GM19455 (cell line): ENCODE measurements at regions not wholly inside any gene's neighbourhood (a gene's known extent, or its start where the extent isn't known, plus 50 kb on each side); places are given as distances from the start of the nearest gene placed in this dataset.

Experiments used
- ATAC-seq: cut with Tn5 transposase; IDR thresholded peaks from one replicate; pipeline ENCODE4 v1.9.1; 2021; ENCODE audit not compliant: unreplicated experiment

DNA sequence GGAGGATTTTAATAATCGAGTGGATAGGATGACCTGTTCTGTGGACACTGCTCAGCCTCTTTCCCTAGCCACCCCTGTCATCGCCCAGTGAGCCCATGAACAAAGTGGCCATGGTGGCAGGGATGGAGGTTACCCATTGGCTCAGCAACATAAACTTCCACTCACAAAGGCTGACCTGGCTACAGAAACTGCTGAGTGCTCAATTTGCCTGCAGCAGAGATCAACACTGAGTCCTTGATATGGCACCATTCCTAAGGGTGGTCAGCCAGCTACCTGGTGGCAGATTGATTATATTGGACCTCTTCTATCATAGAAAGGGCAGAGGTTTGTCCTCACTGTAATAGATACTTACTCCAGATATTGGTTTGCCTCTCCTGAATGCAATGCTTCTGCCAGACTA, 465.4 kb upstream of the FBXO33 start:
- no peak for ATAC-seq

- ATAC-seq: no peak
Measured at GRCh38 chr14:39890026-39890425, 457.8 kb upstream of the FBXO33 start.

GRCh38 chr14:39884091-39884490, 451.9 kb upstream of the FBXO33 start:
- ATAC-seq: no peak

DNA sequence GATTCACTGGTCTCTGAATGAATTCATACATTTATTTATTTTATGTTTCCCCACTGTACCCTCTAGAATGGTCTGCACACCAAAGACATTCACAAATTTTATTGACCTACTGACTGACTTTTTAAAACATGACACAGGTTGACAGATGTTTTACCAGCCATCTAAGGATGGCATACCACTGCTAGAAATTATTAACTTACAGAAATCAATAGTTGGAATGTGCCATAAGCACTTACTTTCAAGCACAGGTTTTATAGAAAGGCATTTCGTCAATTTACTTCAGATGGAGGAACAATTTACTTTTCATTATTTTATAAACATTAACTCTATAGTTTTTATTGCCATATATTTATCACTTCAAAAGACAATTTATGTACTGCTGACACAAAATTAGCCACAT, 448.7 kb upstream of the FBXO33 start:
- ATAC-seq: no peak

DNA sequence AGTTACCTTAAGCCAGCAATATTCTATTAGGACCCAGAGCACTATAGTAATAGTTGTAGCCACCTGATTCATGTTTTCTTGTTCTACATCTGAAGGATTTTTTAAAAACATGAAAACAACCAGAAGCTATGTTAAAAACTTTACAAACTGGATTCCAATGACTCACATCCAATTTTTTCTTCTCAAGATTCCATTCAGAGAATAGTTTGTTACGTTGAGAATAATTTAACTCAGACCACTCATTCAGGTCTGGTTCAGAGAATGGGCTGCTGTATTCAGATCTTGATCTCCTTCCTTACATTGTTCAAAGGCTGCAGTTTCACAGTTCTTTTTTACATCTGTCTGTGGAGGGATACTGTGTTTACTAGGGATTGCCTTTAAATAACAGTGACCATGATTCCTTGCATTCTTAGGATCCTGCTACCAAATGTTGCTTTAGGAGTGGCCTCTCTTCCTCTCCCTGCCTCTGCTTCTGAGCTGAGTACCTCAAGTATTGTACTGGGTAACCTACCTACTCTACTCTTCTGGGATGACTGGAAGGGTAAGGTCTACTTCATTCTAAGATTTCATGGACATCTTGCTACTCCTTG, 448.0 kb upstream of the FBXO33 start:
- ATAC-seq: no peak

DNA sequence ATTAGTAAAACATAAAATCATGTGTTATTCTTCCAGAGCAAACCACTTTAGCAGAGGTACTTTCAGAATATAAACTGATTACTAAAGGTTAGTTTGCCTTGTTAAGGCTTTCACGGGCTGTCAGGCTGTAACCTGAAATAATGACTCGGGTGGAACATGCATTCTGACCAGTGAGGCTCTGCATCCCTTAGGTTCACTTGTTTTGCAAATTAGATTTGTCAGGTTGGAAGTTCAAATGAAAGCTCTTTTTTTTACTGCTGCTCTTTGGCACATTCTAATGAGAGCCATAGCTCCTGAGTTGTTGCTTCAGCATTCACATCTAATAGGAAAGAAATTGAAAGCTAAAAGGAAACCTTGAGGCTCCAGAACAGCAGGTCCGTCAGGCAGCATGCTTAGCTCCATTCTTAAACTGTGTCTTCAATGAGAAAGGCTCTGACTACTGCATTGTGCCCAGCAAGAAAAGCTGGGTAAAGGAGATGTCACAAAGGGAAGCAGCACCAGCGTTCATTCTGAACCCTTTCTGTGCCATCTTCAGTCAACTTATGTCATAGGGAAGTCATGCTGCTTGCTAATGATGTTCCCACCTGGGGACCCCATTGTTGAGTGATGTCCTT, 445.5 kb upstream of the FBXO33 start:
- ATAC-seq: no peak

- no peak for ATAC-seq
Measured at GRCh38 chr14:39876916-39877315, 444.7 kb upstream of the FBXO33 start.

DNA sequence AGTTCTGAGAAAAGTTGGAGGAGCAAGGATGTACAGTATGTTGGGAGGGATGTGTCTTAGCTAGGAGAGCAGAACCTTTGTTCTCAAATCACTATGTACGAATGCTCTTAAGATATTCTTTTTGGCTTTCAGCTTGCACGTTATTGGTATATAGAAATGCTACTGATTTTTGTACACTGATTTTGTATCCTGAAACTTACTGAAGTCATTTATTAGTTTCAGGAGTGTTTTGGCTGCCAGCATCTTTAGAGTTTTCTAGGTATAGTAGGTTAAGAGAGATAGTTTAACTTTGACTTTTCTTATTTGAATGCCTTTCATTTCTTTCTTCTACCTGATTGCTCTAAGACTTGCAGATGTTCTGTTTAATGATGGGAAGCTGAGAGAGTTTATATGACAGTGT, 442.8 kb upstream of the FBXO33 start:
- no peak for ATAC-seq

- ATAC-seq: no peak
Measured at GRCh38 chr14:39873791-39874190, 441.6 kb upstream of the FBXO33 start.

- no peak for ATAC-seq
Measured at GRCh38 chr14:39868949-39869348, 436.7 kb upstream of the FBXO33 start.

GRCh38 chr14:39868251-39868650, 436.0 kb upstream of the FBXO33 start:
- ATAC-seq: no peak

DNA sequence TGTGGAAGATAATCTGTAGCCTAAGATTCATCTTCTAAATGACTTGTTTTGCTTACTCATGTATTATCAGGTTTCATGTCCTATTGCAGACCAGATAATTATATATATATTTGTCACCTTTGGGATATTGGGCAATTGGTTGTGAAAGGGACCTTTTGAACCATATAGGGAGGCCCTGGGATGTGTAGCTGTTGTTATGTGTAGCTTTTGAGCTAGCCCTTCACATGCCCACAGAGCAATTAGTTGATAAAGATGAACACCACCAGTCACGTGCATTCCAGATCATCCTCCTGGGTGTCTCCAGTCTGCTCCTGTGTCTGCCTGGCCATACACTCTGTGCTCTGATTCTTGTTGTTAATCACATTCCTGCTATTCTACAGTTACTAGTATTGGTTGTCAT, 431.2 kb upstream of the FBXO33 start:
- ATAC-seq: no peak

DNA sequence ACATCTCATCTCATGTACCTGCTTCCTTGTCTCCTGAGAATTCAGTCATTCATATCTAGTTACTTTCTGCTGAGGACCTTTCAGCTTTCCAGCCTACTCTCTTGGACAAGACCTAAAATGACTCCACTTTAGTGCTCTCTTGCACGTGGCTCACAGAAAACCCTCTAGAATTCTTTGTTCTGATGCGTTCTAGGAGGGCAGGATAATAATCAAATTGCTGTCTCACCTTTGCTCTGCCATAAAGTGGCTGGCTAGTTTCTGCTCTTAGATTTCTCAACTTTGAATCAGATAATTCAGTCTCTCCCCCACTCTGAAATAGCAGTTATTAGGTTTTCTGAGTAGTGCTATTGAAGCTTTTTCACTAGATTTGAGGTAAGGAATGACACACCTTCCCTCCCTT, 429.5 kb upstream of the FBXO33 start:
- no peak for ATAC-seq

GRCh38 chr14:39861229-39861600, 429.0 kb upstream of the FBXO33 start:
- ATAC-seq: no peak

GRCh38 chr14:39860596-39861228, 428.5 kb upstream of the FBXO33 start:
- ATAC-seq: no peak

GRCh38 chr14:39859314-39859713, 427.1 kb upstream of the FBXO33 start:
- no peak for ATAC-seq

DNA sequence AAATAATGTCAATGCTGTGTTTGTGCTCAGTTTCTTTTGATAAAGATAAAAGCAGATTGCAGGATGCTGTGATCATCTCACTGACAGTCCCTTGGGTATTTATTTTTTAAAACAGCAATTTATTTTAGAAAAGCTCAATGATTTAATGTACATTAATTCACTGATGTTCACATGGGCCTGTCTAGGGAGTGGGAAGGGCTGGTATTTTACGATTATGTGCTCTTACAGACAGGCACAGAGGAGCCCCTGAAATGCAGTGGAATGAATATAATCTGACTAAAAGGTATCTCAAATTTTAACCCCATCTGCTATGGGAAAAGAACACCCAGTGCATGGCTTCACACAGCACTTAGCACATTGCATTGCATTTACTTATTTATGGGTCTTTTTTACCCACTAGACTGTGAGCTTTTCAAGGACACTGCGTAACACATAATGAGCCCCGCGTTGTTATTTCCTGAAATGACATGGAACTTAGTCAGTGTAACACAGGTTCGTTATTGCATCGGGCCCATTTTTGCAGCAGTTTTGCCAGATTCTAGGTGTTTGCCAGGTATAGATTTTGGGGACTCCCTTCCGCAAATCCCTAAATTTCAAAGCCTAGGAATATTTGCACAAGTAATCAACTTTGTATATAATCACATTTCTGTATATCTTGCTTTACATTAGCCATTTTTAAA, 425.3 kb upstream of the FBXO33 start:
- ATAC-seq: no peak

- ATAC-seq: no peak
Measured at GRCh38 chr14:39853441-39853840, 421.2 kb upstream of the FBXO33 start.

- ATAC-seq: no peak
Measured at GRCh38 chr14:39851202-39851601, 419.0 kb upstream of the FBXO33 start.

- ATAC-seq: no peak
Measured at GRCh38 chr14:39847852-39848251, 415.6 kb upstream of the FBXO33 start.

GRCh38 chr14:39847194-39847593, 415.0 kb upstream of the FBXO33 start:
- ATAC-seq: no peak

DNA sequence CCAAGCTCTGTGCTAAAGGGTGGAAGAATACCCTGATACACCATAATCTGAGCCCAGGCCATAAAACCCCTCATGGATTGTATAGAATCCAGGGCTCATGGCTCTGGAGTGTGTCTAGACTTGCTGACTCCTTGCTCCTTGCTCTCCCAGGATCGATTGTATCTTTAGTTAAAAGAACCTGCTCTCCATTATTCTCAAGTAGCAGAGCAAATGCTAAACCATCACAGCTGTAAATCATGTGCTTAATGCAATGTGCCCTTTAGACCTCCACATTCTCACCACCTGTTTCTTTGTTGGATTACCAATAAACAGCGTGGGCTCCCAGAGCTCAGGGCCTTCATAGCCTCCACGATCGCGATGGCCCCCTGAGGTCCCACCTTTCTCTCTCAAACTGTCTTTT, 411.6 kb upstream of the FBXO33 start:
- ATAC-seq: no peak
